Stomach (tissue), 4 donors: ENCODE measurements at regions not wholly inside any gene's neighbourhood (a gene's known extent, or its start where the extent isn't known, plus 50 kb on each side); places are given as distances from the start of the nearest gene placed in this dataset.

Experiments used
- EP300 ChIP-seq: sonication (generic); formaldehyde crosslinking; IDR thresholded peaks from one replicate; pipeline ENCODE4 v1.6.1; 2017; ENCODE audit warnings: antibody characterized with exemption
- POLR2A ChIP-seq, 4 donors: fragments of 450-650 bp; IDR thresholded peaks; one replicate each; pipeline ENCODE4 v1.6.1; 2016; ENCODE audit warnings: antibody characterized with exemption in 4 of 4, control low read depth in 2 of 4, mild to moderate bottlenecking in 1 of 4, moderate library complexity in 1 of 4
- POLR2AphosphoS5 ChIP-seq, 3 donors: sonication (generic); formaldehyde crosslinking; IDR thresholded peaks; one replicate each; pipeline ENCODE4 v1.6.1; 2016; ENCODE audit warnings: antibody characterized with exemption in 3 of 3
- TF ChIP-seq, protein P1 (sequence below), 7 experiments: fragments of 450-650 bp in 4 of 7; fragments of 200-600 bp in 3 of 7; sonication (generic) in 3 of 7; IDR thresholded peaks; one replicate each; pipeline ENCODE4 v1.5.1; 2016 to 2019; ENCODE audit warnings: antibody characterized with exemption in 7 of 7, control low read depth in 2 of 7, mild to moderate bottlenecking in 1 of 7

DNA sequence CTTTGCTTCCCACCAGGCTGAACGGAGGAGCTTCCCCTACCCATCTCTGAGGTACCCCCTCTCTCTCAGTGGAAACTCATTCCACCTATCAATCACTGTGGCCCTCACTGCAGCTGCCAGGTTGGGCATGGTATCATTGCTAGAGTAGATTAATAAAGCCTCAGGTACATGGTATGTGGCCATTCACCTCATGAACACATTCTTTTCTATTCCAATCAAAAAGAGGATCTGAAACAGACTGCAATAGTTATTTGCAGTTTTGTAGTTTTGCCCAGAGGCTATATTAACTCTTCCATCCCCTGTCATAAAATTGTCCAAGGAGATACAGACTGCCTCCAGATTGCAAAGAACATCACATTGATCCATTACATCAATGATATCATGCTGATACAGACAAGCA, 85.8 kb upstream of the MVB12B start:
- TF ChIP-seq, protein P1, sequence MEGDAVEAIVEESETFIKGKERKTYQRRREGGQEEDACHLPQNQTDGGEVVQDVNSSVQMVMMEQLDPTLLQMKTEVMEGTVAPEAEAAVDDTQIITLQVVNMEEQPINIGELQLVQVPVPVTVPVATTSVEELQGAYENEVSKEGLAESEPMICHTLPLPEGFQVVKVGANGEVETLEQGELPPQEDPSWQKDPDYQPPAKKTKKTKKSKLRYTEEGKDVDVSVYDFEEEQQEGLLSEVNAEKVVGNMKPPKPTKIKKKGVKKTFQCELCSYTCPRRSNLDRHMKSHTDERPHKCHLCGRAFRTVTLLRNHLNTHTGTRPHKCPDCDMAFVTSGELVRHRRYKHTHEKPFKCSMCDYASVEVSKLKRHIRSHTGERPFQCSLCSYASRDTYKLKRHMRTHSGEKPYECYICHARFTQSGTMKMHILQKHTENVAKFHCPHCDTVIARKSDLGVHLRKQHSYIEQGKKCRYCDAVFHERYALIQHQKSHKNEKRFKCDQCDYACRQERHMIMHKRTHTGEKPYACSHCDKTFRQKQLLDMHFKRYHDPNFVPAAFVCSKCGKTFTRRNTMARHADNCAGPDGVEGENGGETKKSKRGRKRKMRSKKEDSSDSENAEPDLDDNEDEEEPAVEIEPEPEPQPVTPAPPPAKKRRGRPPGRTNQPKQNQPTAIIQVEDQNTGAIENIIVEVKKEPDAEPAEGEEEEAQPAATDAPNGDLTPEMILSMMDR (IDR thresholded peaks at IDR 0.05), result no peak
- TF ChIP-seq POLR2AphosphoS5 (IDR thresholded peaks at IDR 0.05), result no peak
- TF ChIP-seq POLR2A (IDR thresholded peaks at IDR 0.05), result no peak
- TF ChIP-seq EP300, result no peak
